ENCODE measurements at regions not wholly inside any gene's neighbourhood (a gene's known extent, or its start where the extent isn't known, plus 50 kb on each side); places are given as distances from the start of the nearest gene placed in this dataset.

- H3K27ac ChIP-seq (ENCODE audit: insufficient read depth in 1 of 2, low read depth in 1 of 2, low read length in 2 of 2, poor library complexity in 1 of 2, severe bottlenecking in 2 of 2): no peak overlapping the region
- no peaks in the 10 kb centered on the region for H3K36me3 ChIP-seq (ENCODE audit: control insufficient read depth in 4 of 4, insufficient read depth in 4 of 4, low read length in 3 of 4)
- POLR2A ChIA-PET: no interaction called here
- CTCF ChIA-PET: no interaction called here
- 40% methylated on average over 2 of the region's 3 CpGs for WGBS (ENCODE audit: insufficient coverage)
- peak in 2 of 3 donors; percentile 40 to 55 for DNase-seq
- no peak overlapping the region for H3K4me3 ChIP-seq (ENCODE audit: control insufficient read depth in 1 of 7, extremely low read depth in 1 of 7, insufficient read depth in 4 of 7, low read depth in 2 of 7, low read length in 6 of 7)
- H3K27me3 ChIP-seq (replicated peaks in 2 of 5; ENCODE audit: control insufficient read depth in 4 of 5, insufficient read depth in 5 of 5, low read length in 4 of 5): no peaks in the 10 kb centered on the region
- H3K4me1 ChIP-seq (ENCODE audit: control extremely low read depth in 1 of 4, control insufficient read depth in 4 of 4, insufficient read depth in 4 of 4, low read length in 3 of 4): peaks cover 0 to 9% (median 2%) of the 10 kb centered on the region in 4 experiments
- no peaks in the 10 kb centered on the region for H3K9me3 ChIP-seq (ENCODE audit: control extremely low read depth in 1 of 5, control insufficient read depth in 4 of 5, insufficient read depth in 2 of 5, low read depth in 1 of 5, low read length in 4 of 5)
Measured at GRCh38 chr6:71489736-71490135, 201.1 kb downstream of the OGFRL1 start.

GRCh38 chr6:71490876-71491275 lies 202.3 kb downstream of the OGFRL1 start:
- ChIA-PET POLR2A (no interaction called here), CTCF (interaction anchor here (1.0 to 1.3 kb wide), 2 partner anchors 26 to 114 kb away, joined by 3 read pairs; no protein-coding TSS in a partner anchor)
- Histone ChIP-seq H3K36me3 (ENCODE audit: control insufficient read depth in 4 of 4, insufficient read depth in 4 of 4, low read length in 3 of 4) (no peaks in the 10 kb centered on the region), H3K27ac (ENCODE audit: insufficient read depth in 1 of 2, low read depth in 1 of 2, low read length in 2 of 2, poor library complexity in 1 of 2, severe bottlenecking in 2 of 2) (no peak overlapping the region), H3K9me3 (ENCODE audit: control extremely low read depth in 1 of 5, control insufficient read depth in 4 of 5, insufficient read depth in 2 of 5, low read depth in 1 of 5, low read length in 4 of 5) (no peaks in the 10 kb centered on the region), H3K27me3 (replicated peaks in 2 of 5; ENCODE audit: control insufficient read depth in 4 of 5, insufficient read depth in 5 of 5, low read length in 4 of 5) (no peaks in the 10 kb centered on the region), H3K4me1 (ENCODE audit: control extremely low read depth in 1 of 4, control insufficient read depth in 4 of 4, insufficient read depth in 4 of 4, low read length in 3 of 4) (peaks cover 3 to 15% (median 4%) of the 10 kb centered on the region in 4 experiments), H3K4me3 (ENCODE audit: control insufficient read depth in 1 of 7, extremely low read depth in 1 of 7, insufficient read depth in 4 of 7, low read depth in 2 of 7, low read length in 6 of 7) (no peak overlapping the region)
- DNase-seq: no peak
- WGBS (ENCODE audit: insufficient coverage): 100% methylated on average over 3 of the region's 5 CpGs

- no peak for DNase-seq
- H3K4me3 ChIP-seq (ENCODE audit: control insufficient read depth in 1 of 7, extremely low read depth in 1 of 7, insufficient read depth in 4 of 7, low read depth in 2 of 7, low read length in 6 of 7): no peak overlapping the region
- H3K36me3 ChIP-seq (ENCODE audit: control insufficient read depth in 4 of 4, insufficient read depth in 4 of 4, low read length in 3 of 4): no peaks in the 10 kb centered on the region
- no peak overlapping the region for H3K27ac ChIP-seq (ENCODE audit: insufficient read depth in 1 of 2, low read depth in 1 of 2, low read length in 2 of 2, poor library complexity in 1 of 2, severe bottlenecking in 2 of 2)
- ChIA-PET CTCF (interaction anchor here (1.0 to 1.7 kb wide), 2 partner anchors 14 to 115 kb away, joined by 3 read pairs; no protein-coding TSS in a partner anchor), POLR2A (no interaction called here)
- no peaks in the 10 kb centered on the region for H3K27me3 ChIP-seq (replicated peaks in 2 of 5; ENCODE audit: control insufficient read depth in 4 of 5, insufficient read depth in 5 of 5, low read length in 4 of 5)
- H3K4me1 ChIP-seq (ENCODE audit: control extremely low read depth in 1 of 4, control insufficient read depth in 4 of 4, insufficient read depth in 4 of 4, low read length in 3 of 4): peaks cover 3 to 24% (median 9%) of the 10 kb centered on the region in 4 experiments
- no peaks in the 10 kb centered on the region for H3K9me3 ChIP-seq (ENCODE audit: control extremely low read depth in 1 of 5, control insufficient read depth in 4 of 5, insufficient read depth in 2 of 5, low read depth in 1 of 5, low read length in 4 of 5)
Measured at GRCh38 chr6:71491844-71492243, 203.2 kb downstream of the OGFRL1 start.

GRCh38 chr6:71492668-71493067 lies 204.1 kb downstream of the OGFRL1 start:
- H3K4me1 ChIP-seq (ENCODE audit: control extremely low read depth in 1 of 4, control insufficient read depth in 4 of 4, insufficient read depth in 4 of 4, low read length in 3 of 4): peaks cover 3 to 24% (median 9%) of the 10 kb centered on the region in 4 experiments
- H3K36me3 ChIP-seq (ENCODE audit: control insufficient read depth in 4 of 4, insufficient read depth in 4 of 4, low read length in 3 of 4): no peaks in the 10 kb centered on the region
- no peaks in the 10 kb centered on the region for H3K9me3 ChIP-seq (ENCODE audit: control extremely low read depth in 1 of 5, control insufficient read depth in 4 of 5, insufficient read depth in 2 of 5, low read depth in 1 of 5, low read length in 4 of 5)
- ChIA-PET POLR2A (no interaction called here), CTCF (interaction anchor here (0.6 to 1.7 kb wide), 2 partner anchors 14 to 1597 kb away, joined by 3 read pairs; no protein-coding TSS in a partner anchor)
- H3K27ac ChIP-seq (ENCODE audit: insufficient read depth in 1 of 2, low read depth in 1 of 2, low read length in 2 of 2, poor library complexity in 1 of 2, severe bottlenecking in 2 of 2): no peak overlapping the region
- H3K4me3 ChIP-seq (ENCODE audit: control insufficient read depth in 1 of 7, extremely low read depth in 1 of 7, insufficient read depth in 4 of 7, low read depth in 2 of 7, low read length in 6 of 7): no peak overlapping the region
- DNase-seq: no peak
- H3K27me3 ChIP-seq (replicated peaks in 2 of 5; ENCODE audit: control insufficient read depth in 4 of 5, insufficient read depth in 5 of 5, low read length in 4 of 5): no peaks in the 10 kb centered on the region
- no CpG with 5 or more reads among the region's 2 CpGs for WGBS (ENCODE audit: insufficient coverage)

- POLR2A ChIA-PET: no interaction called here
- Histone ChIP-seq H3K36me3 (ENCODE audit: control insufficient read depth in 4 of 4, insufficient read depth in 4 of 4, low read length in 3 of 4) (no peaks in the 10 kb centered on the region), H3K4me3 (ENCODE audit: control insufficient read depth in 1 of 7, extremely low read depth in 1 of 7, insufficient read depth in 4 of 7, low read depth in 2 of 7, low read length in 6 of 7) (peak overlapping the region in 6 of 7 experiments; percentile 35 to 77 (median 51)), H3K27me3 (replicated peaks in 2 of 5; ENCODE audit: control insufficient read depth in 4 of 5, insufficient read depth in 5 of 5, low read length in 4 of 5) (no peaks in the 10 kb centered on the region), H3K4me1 (ENCODE audit: control extremely low read depth in 1 of 4, control insufficient read depth in 4 of 4, insufficient read depth in 4 of 4, low read length in 3 of 4) (peaks cover 0 to 15% (median 9%) of the 10 kb centered on the region in 4 experiments), H3K27ac (ENCODE audit: insufficient read depth in 1 of 2, low read depth in 1 of 2, low read length in 2 of 2, poor library complexity in 1 of 2, severe bottlenecking in 2 of 2) (peak overlapping the region in 1 of 2 experiments; percentile 69), H3K9me3 (ENCODE audit: control extremely low read depth in 1 of 5, control insufficient read depth in 4 of 5, insufficient read depth in 2 of 5, low read depth in 1 of 5, low read length in 4 of 5) (no peaks in the 10 kb centered on the region)
- CTCF ChIA-PET: interaction anchor here (0.9 kb wide), 1 partner anchor 9 kb away, joined by 5 read pairs; no protein-coding TSS in a partner anchor
- 0% methylated on average over 1 of the region's 5 CpGs for WGBS (ENCODE audit: insufficient coverage)
- peak in 2 of 3 donors; percentile 51 to 56 for DNase-seq
Measured at GRCh38 chr6:71496018-71496721, 207.6 kb downstream of the OGFRL1 start.

GRCh38 chr6:71496722-71497033 lies 208.1 kb downstream of the OGFRL1 start:
- DNase-seq: no peak
- Histone ChIP-seq H3K4me3 (ENCODE audit: control insufficient read depth in 1 of 7, extremely low read depth in 1 of 7, insufficient read depth in 4 of 7, low read depth in 2 of 7, low read length in 6 of 7) (peak overlapping the region in 2 of 7 experiments; percentile 45 to 51), H3K36me3 (ENCODE audit: control insufficient read depth in 4 of 4, insufficient read depth in 4 of 4, low read length in 3 of 4) (no peaks in the 10 kb centered on the region), H3K27me3 (replicated peaks in 2 of 5; ENCODE audit: control insufficient read depth in 4 of 5, insufficient read depth in 5 of 5, low read length in 4 of 5) (no peaks in the 10 kb centered on the region), H3K4me1 (ENCODE audit: control extremely low read depth in 1 of 4, control insufficient read depth in 4 of 4, insufficient read depth in 4 of 4, low read length in 3 of 4) (peaks cover 0 to 15% (median 9%) of the 10 kb centered on the region in 4 experiments), H3K27ac (ENCODE audit: insufficient read depth in 1 of 2, low read depth in 1 of 2, low read length in 2 of 2, poor library complexity in 1 of 2, severe bottlenecking in 2 of 2) (no peak overlapping the region), H3K9me3 (ENCODE audit: control extremely low read depth in 1 of 5, control insufficient read depth in 4 of 5, insufficient read depth in 2 of 5, low read depth in 1 of 5, low read length in 4 of 5) (no peaks in the 10 kb centered on the region)
- ChIA-PET POLR2A (no interaction called here), CTCF (no interaction called here)
- WGBS (ENCODE audit: insufficient coverage): no CpG with 5 or more reads among the region's 2 CpGs

- H3K27me3 ChIP-seq (replicated peaks in 2 of 5; ENCODE audit: control insufficient read depth in 4 of 5, insufficient read depth in 5 of 5, low read length in 4 of 5): no peaks in the 10 kb centered on the region
- CTCF ChIA-PET: interaction anchor here (1.9 kb wide), 1 partner anchor 113 kb away, joined by 4 read pairs; no protein-coding TSS in a partner anchor
- no peaks in the 10 kb centered on the region for H3K36me3 ChIP-seq (ENCODE audit: control insufficient read depth in 4 of 4, insufficient read depth in 4 of 4, low read length in 3 of 4)
- H3K4me3 ChIP-seq (ENCODE audit: control insufficient read depth in 1 of 7, extremely low read depth in 1 of 7, insufficient read depth in 4 of 7, low read depth in 2 of 7, low read length in 6 of 7): no peak overlapping the region
- no peak for DNase-seq
- H3K27ac ChIP-seq (ENCODE audit: insufficient read depth in 1 of 2, low read depth in 1 of 2, low read length in 2 of 2, poor library complexity in 1 of 2, severe bottlenecking in 2 of 2): no peak overlapping the region
- POLR2A ChIA-PET: interaction anchor here (0.6 kb wide), 1 partner anchor 759 kb away, joined by 3 read pairs; no protein-coding TSS in a partner anchor
- no peaks in the 10 kb centered on the region for H3K9me3 ChIP-seq (ENCODE audit: control extremely low read depth in 1 of 5, control insufficient read depth in 4 of 5, insufficient read depth in 2 of 5, low read depth in 1 of 5, low read length in 4 of 5)
- peaks cover 0 to 15% (median 9%) of the 10 kb centered on the region in 4 experiments for H3K4me1 ChIP-seq (ENCODE audit: control extremely low read depth in 1 of 4, control insufficient read depth in 4 of 4, insufficient read depth in 4 of 4, low read length in 3 of 4)
Measured at GRCh38 chr6:71498638-71499037, 210.0 kb downstream of the OGFRL1 start.
